HEK293T (cell line): ENCODE measurements at regions not wholly inside any gene's neighbourhood (a gene's known extent, or its start where the extent isn't known, plus 50 kb on each side); places are given as distances from the start of the nearest gene placed in this dataset.

ENCODE experiments used
- CTCF ChIA-PET: fragments of 350-600 bp; formaldehyde crosslinking; extraction: SDS; loops from one replicate; lab custom pipeline; 2021; ENCODE audit warnings: antibody characterized with exemption, inconsistent platforms; lab: Yijun Ruan, JAX
- POLR2A ChIA-PET: fragments of 350-600 bp; formaldehyde crosslinking; extraction: SDS; loops from one replicate; lab custom pipeline; 2020; ENCODE audit warnings: antibody characterized with exemption, inconsistent platforms; lab: Yijun Ruan, JAX
- DNase-seq: peaks from one replicate; pipeline ENCODE4 v3.0.0; 2012; ENCODE audit warnings: mixed read lengths; ENCODE audit errors: extremely low spot score
- ARNT ChIP-seq: fragments of 450-650 bp; IDR thresholded peaks from 2 replicates; pipeline ENCODE4 v1.6.1; 2017; ENCODE audit warnings: mild to moderate bottlenecking
- BHLHE40 ChIP-seq: fragments of 450-650 bp; IDR thresholded peaks from 2 replicates; pipeline ENCODE4 v1.6.1; 2016; ENCODE audit warnings: mild to moderate bottlenecking, moderate library complexity, borderline replicate concordance
- CTBP1 ChIP-seq: fragments of 450-650 bp; IDR thresholded peaks from 2 replicates; pipeline ENCODE4 v1.6.1; 2016; ENCODE audit warnings: borderline replicate concordance
- ELF4 ChIP-seq: fragments of 450-650 bp; IDR thresholded peaks from 2 replicates; pipeline ENCODE4 v1.6.1; 2017; ENCODE audit warnings: antibody characterized with exemption
- FOXA1 ChIP-seq: fragments of 450-650 bp; IDR thresholded peaks from 2 replicates; pipeline ENCODE4 v1.6.1; 2016; ENCODE audit warnings: mild to moderate bottlenecking
- FOXK2 ChIP-seq: fragments of 450-650 bp; IDR thresholded peaks from 2 replicates; pipeline ENCODE4 v1.6.1; 2016; ENCODE audit warnings: mild to moderate bottlenecking
- FOXM1 ChIP-seq: fragments of 450-650 bp; IDR thresholded peaks from 2 replicates; pipeline ENCODE4 v1.6.1; 2017; ENCODE audit warnings: mild to moderate bottlenecking, borderline replicate concordance
- HDGF ChIP-seq: fragments of 450-650 bp; IDR thresholded peaks from 2 replicates; pipeline ENCODE4 v1.6.1; 2017; ENCODE audit warnings: antibody characterized with exemption, borderline replicate concordance
- L3MBTL2 ChIP-seq: fragments of 450-650 bp; conservative IDR thresholded peaks from 2 replicates; pipeline ENCODE4 v1.6.1; 2016; ENCODE audit warnings: mild to moderate bottlenecking
- LEF1 ChIP-seq: fragments of 450-650 bp; IDR thresholded peaks from 2 replicates; pipeline ENCODE4 v1.6.1; 2017; ENCODE audit warnings: mild to moderate bottlenecking, borderline replicate concordance
- NFRKB ChIP-seq: fragments of 450-650 bp; IDR thresholded peaks from 2 replicates; pipeline ENCODE4 v1.6.1; 2016; ENCODE audit warnings: mild to moderate bottlenecking, moderate library complexity
- SP1 ChIP-seq: fragments of 450-650 bp; IDR thresholded peaks from 2 replicates; pipeline ENCODE4 v1.6.1; 2017
- SUZ12 ChIP-seq: fragments of 450-650 bp; IDR thresholded peaks from 2 replicates; pipeline ENCODE4 v1.6.1; 2016; ENCODE audit warnings: mild to moderate bottlenecking
- TARDBP ChIP-seq: fragments of 450-650 bp; IDR thresholded peaks from 2 replicates; pipeline ENCODE4 v1.6.1; 2016
- ZNF384 ChIP-seq: fragments of 450-650 bp; IDR thresholded peaks from 2 replicates; pipeline ENCODE4 v1.6.1; 2016
- TF ChIP-seq, protein P1 (sequence below): fragments of 450-650 bp; IDR thresholded peaks from 2 replicates; pipeline ENCODE4 v1.6.1; 2016

- DNase-seq, result no peak
- POLR2A ChIA-PET, result no interaction called here
- CTCF ChIA-PET, result no interaction called here
- no peak for TF ChIP-seq SP1
- no peak for TF ChIP-seq CTBP1
- TF ChIP-seq L3MBTL2, result no peak
- no peak for TF ChIP-seq FOXM1
- no peak for TF ChIP-seq FOXA1
- TF ChIP-seq HDGF, result no peak
- TF ChIP-seq ZNF384, result no peak
- no peak for TF ChIP-seq FOXK2
These were observed 578.3 kb upstream of the FRG1 start for GRCh38 chr4:189362364-189362763.

- no peak for DNase-seq
- TF ChIP-seq, protein P1, sequence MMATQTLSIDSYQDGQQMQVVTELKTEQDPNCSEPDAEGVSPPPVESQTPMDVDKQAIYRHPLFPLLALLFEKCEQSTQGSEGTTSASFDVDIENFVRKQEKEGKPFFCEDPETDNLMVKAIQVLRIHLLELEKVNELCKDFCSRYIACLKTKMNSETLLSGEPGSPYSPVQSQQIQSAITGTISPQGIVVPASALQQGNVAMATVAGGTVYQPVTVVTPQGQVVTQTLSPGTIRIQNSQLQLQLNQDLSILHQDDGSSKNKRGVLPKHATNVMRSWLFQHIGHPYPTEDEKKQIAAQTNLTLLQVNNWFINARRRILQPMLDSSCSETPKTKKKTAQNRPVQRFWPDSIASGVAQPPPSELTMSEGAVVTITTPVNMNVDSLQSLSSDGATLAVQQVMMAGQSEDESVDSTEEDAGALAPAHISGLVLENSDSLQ, result no peak
- TF ChIP-seq LEF1, result no peak
- no peak for TF ChIP-seq CTBP1
- no peak for TF ChIP-seq ELF4
- TF ChIP-seq ARNT, result no peak
- no peak for TF ChIP-seq HDGF
- no peak for TF ChIP-seq ZNF384
- no peak for TF ChIP-seq SUZ12
- no peak for TF ChIP-seq BHLHE40
- no peak for TF ChIP-seq SP1
- no peak for TF ChIP-seq FOXK2
- TF ChIP-seq TARDBP, result no peak
- no peak for TF ChIP-seq FOXA1
- TF ChIP-seq NFRKB, result no peak
- no peak for TF ChIP-seq L3MBTL2
- no peak for TF ChIP-seq FOXM1
- ChIA-PET CTCF (no interaction called here), POLR2A (no interaction called here)
These were observed 576.6 kb upstream of the FRG1 start for GRCh38 chr4:189364032-189364449.

- ChIA-PET CTCF (no interaction called here), POLR2A (no interaction called here)
- no peak for DNase-seq
- TF ChIP-seq HDGF (no peak), SUZ12 (no peak), NFRKB (no peak), FOXK2 (no peak), ZNF384 (no peak), LEF1 (no peak), CTBP1 (no peak), TARDBP (no peak), FOXM1 (no peak), BHLHE40 (no peak), L3MBTL2 (no peak), ARNT (no peak), ELF4 (no peak), SP1 (no peak)
- TF ChIP-seq, protein P1, result no peak
These were observed 575.2 kb upstream of the FRG1 start for GRCh38 chr4:189365451-189365850.

GRCh38 chr4:189367832-189368231 is 572.8 kb upstream of the FRG1 start:
- ChIA-PET POLR2A (no interaction called here), CTCF (no interaction called here)
- DNase-seq, result no peak
- TF ChIP-seq ZNF384 (no peak), NFRKB (no peak), FOXM1 (no peak), BHLHE40 (no peak), ELF4 (no peak), L3MBTL2 (no peak), HDGF (no peak), ARNT (no peak), SP1 (no peak), TARDBP (no peak), FOXA1 (no peak), SUZ12 (no peak), CTBP1 (no peak), FOXK2 (no peak), LEF1 (no peak)
- TF ChIP-seq, protein P1, result no peak

DNA sequence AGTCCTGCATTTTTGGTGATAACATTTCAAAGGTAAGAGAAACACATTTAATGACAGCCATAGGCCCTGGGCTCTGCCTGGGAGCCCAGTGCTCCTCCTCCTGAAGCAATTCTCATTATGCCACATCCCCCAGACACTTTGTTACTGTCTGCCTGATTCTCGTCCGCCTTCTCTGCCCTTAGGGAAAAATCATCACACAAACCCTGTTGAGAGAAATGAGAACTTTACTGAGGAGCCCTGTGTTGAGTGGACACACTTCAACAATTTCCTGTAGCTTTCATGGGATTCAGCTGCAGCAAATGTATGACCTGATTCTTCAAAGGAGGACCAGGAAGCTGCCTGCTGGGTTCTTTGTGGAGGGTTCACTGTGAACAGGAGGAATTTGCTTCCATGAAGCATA is 566.5 kb upstream of the FRG1 start:
- CTCF ChIA-PET, result no interaction called here
- TF ChIP-seq TARDBP (no peak), BHLHE40 (no peak), FOXM1 (no peak), HDGF (no peak), CTBP1 (no peak), FOXK2 (no peak), FOXA1 (no peak), ZNF384 (no peak), SUZ12 (no peak), LEF1 (no peak), ARNT (no peak), L3MBTL2 (no peak), NFRKB (no peak), SP1 (no peak), ELF4 (no peak)
- TF ChIP-seq, protein P1, result no peak
- POLR2A ChIA-PET, result no interaction called here
- DNase-seq, result no peak

GRCh38 chr4:189376901-189377300 is 563.8 kb upstream of the FRG1 start:
- ChIA-PET CTCF (no interaction called here), POLR2A (no interaction called here)
- DNase-seq, result no peak
- TF ChIP-seq ZNF384 (no peak), FOXM1 (no peak), ELF4 (no peak), LEF1 (no peak)
- TF ChIP-seq, protein P1, result no peak
